Loucy (cell line): ENCODE measurements at regions not wholly inside any gene's neighbourhood (a gene's known extent, or its start where the extent isn't known, plus 50 kb on each side); places are given as distances from the start of the nearest gene placed in this dataset.

Source experiments
- EZH2phosphoT487 ChIP-seq: fragments of 200-600 bp; IDR thresholded peaks from 2 replicates; pipeline ENCODE4 v1.6.1; 2018; ENCODE audit warnings: antibody characterized with exemption, mild to moderate bottlenecking, moderate library complexity, borderline replicate concordance
- TF ChIP-seq, protein P1 (sequence below): fragments of 200-600 bp; sonication (generic); conservative IDR thresholded peaks from 2 replicates; pipeline ENCODE4 v1.5.1; 2014; ENCODE audit warnings: mild to moderate bottlenecking, antibody characterized with exemption, low read length

DNA sequence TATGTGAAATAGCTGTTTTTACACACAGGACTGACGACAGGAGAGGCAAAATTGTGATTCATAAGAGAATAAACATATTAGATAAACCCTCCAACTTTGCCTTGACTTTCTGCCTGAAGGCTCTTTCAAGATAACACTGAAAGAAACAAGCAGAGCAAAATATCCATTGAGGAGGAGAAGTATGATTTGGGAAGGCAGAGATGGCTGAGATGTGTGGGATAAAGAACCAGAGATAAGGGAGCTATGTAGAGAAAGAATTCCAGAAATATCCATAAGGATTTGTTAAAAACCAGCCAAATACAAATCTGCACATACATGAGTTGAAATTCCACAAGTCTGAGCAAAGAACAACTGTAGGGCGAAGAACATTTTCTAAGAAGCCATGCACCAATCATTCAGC, 1064.7 kb downstream of the PLA2G4A start:
- TF ChIP-seq, protein P1, sequence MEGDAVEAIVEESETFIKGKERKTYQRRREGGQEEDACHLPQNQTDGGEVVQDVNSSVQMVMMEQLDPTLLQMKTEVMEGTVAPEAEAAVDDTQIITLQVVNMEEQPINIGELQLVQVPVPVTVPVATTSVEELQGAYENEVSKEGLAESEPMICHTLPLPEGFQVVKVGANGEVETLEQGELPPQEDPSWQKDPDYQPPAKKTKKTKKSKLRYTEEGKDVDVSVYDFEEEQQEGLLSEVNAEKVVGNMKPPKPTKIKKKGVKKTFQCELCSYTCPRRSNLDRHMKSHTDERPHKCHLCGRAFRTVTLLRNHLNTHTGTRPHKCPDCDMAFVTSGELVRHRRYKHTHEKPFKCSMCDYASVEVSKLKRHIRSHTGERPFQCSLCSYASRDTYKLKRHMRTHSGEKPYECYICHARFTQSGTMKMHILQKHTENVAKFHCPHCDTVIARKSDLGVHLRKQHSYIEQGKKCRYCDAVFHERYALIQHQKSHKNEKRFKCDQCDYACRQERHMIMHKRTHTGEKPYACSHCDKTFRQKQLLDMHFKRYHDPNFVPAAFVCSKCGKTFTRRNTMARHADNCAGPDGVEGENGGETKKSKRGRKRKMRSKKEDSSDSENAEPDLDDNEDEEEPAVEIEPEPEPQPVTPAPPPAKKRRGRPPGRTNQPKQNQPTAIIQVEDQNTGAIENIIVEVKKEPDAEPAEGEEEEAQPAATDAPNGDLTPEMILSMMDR, result no peak
- no peak for TF ChIP-seq EZH2phosphoT487
